Mesodermal cell (in vitro differentiated cells): ENCODE measurements at regions not wholly inside any gene's neighbourhood (a gene's known extent, or its start where the extent isn't known, plus 50 kb on each side); places are given as distances from the start of the nearest gene placed in this dataset.
"Not testable (repeated sequence)": the region's sequence is repeated elsewhere in the genome, so short reads cannot be mapped to it uniquely, and the experiment has no call there.

Experiments used
- H3K27ac ChIP-seq: 2 replicates; pipeline ENCODE4 v1.7.0; 2013; ENCODE audit warnings: mild to moderate bottlenecking, low read depth, low read length, moderate library complexity; ENCODE audit not compliant: severe bottlenecking
- H3K36me3 ChIP-seq: 2 replicates; pipeline ENCODE4 v1.7.1; 2013; ENCODE audit warnings: mild to moderate bottlenecking, low read length, moderate library complexity; ENCODE audit not compliant: control insufficient read depth, insufficient read depth
- H3K4me1 ChIP-seq: one replicate; pipeline ENCODE4 v1.7.1; 2013; ENCODE audit warnings: mild to moderate bottlenecking, low read length; ENCODE audit not compliant: insufficient read depth, control insufficient read depth, poor library complexity, severe bottlenecking
- H3K4me3 ChIP-seq: 2 replicates; pipeline ENCODE4 v1.7.0; 2013; ENCODE audit warnings: low read length, control low read depth, mild to moderate bottlenecking; ENCODE audit not compliant: insufficient read depth, poor library complexity, severe bottlenecking; ENCODE audit errors: extremely low read depth
- H3K9me3 ChIP-seq: 2 replicates; pipeline ENCODE4 v1.7.1; 2013; ENCODE audit warnings: mild to moderate bottlenecking, low read length, moderate library complexity; ENCODE audit not compliant: control insufficient read depth
- WGBS, 2 experiments: methylation state at CpG; one replicate each; pipeline ENCODE4 v1.1.5; 2013; ENCODE audit warnings: missing lambda C conversion rate in 2 of 2; ENCODE audit not compliant: insufficient coverage in 2 of 2; 5-methylcytosine and 5-hydroxymethylcytosine counted together

- no peaks in the 10 kb centered on the region for H3K9me3 ChIP-seq
- H3K36me3 ChIP-seq = no peaks in the 10 kb centered on the region
- no peak overlapping the region for H3K4me3 ChIP-seq
- no peak overlapping the region for H3K27ac ChIP-seq
- peaks cover 4% of the 10 kb centered on the region for H3K4me1 ChIP-seq
- WGBS, 2 experiments = 92 to 100% methylated on average over 3 of the region's 4 CpGs
These were observed 629.7 kb downstream of the IRS1 start for GRCh38 chr2:226169751-226170581.

- 86 to 100% methylated on average over 1 to 3 of the region's 4 CpGs for WGBS, 2 experiments
- Histone ChIP-seq H3K4me1 (peaks cover 4% of the 10 kb centered on the region), H3K9me3 (no peaks in the 10 kb centered on the region), H3K27ac (no peak overlapping the region), H3K4me3 (no peak overlapping the region), H3K36me3 (no peaks in the 10 kb centered on the region)
These were observed 631.0 kb downstream of the IRS1 start for GRCh38 chr2:226168496-226169160.

GRCh38 chr2:226164512-226164911 is 635.1 kb downstream of the IRS1 start:
- Histone ChIP-seq H3K27ac (no peak overlapping the region), H3K4me3 (no peak overlapping the region)
- no CpG with 5 or more reads among the region's 1 CpG for WGBS, 2 experiments

GRCh38 chr2:226160617-226161016 is 639.0 kb downstream of the IRS1 start:
- not testable (repeated sequence) for H3K9me3 ChIP-seq, H3K36me3 ChIP-seq, H3K27ac ChIP-seq, H3K4me3 ChIP-seq
- 92 to 100% methylated on average over 1 to 2 of the region's 4 CpGs for WGBS, 2 experiments
- peaks cover 13% of the 10 kb centered on the region for H3K4me1 ChIP-seq

More at GRCh38 chr2:226164512-226164911, 635.1 kb downstream of the IRS1 start:
- Histone ChIP-seq H3K4me1 (no peaks in the 10 kb centered on the region), H3K9me3 (no peaks in the 10 kb centered on the region), H3K36me3 (no peaks in the 10 kb centered on the region)

GRCh38 chr2:226159875-226160479 is 639.6 kb downstream of the IRS1 start:
- peaks cover 13% of the 10 kb centered on the region for H3K4me1 ChIP-seq
- H3K4me3 ChIP-seq = no peak overlapping the region
- H3K27ac ChIP-seq = peak overlapping the region; percentile 80
- no peaks in the 10 kb centered on the region for H3K9me3 ChIP-seq
- H3K36me3 ChIP-seq = no peaks in the 10 kb centered on the region
- WGBS, 2 experiments = 8% methylated on average over 2 of the region's 4 CpGs; no CpG with 5 or more reads in 1 of the 2 experiments

- Histone ChIP-seq H3K27ac (no peak overlapping the region), H3K4me1 (peaks cover 13% of the 10 kb centered on the region), H3K36me3 (no peaks in the 10 kb centered on the region), H3K9me3 (no peaks in the 10 kb centered on the region), H3K4me3 (no peak overlapping the region)
- 100% methylated on average over 1 of the region's 2 CpGs; no CpG with 5 or more reads in 1 of the 2 experiments for WGBS, 2 experiments
These were observed 640.7 kb downstream of the IRS1 start for GRCh38 chr2:226158940-226159339.

- Histone ChIP-seq H3K27ac (no peak overlapping the region), H3K9me3 (no peaks in the 10 kb centered on the region), H3K4me1 (peaks cover 19% of the 10 kb centered on the region)
These were observed 641.4 kb downstream of the IRS1 start for GRCh38 chr2:226158229-226158628.

GRCh38 chr2:226155093-226155875 is 644.3 kb downstream of the IRS1 start:
- Histone ChIP-seq H3K27ac (peak overlapping the region; percentile 42), H3K4me3 (no peak overlapping the region), H3K4me1 (peaks cover 19% of the 10 kb centered on the region), H3K36me3 (no peaks in the 10 kb centered on the region), H3K9me3 (no peaks in the 10 kb centered on the region)
- WGBS, 2 experiments = 82 to 88% methylated on average over 2 to 5 of the region's 5 CpGs

More at GRCh38 chr2:226158229-226158628, 641.4 kb downstream of the IRS1 start:
- WGBS, 2 experiments = 80% methylated on average over 1 of the region's 1 CpG; no CpG with 5 or more reads in 1 of the 2 experiments
- Histone ChIP-seq H3K4me3 (no peak overlapping the region), H3K36me3 (no peaks in the 10 kb centered on the region)

GRCh38 chr2:226154610-226155009 is 645.0 kb downstream of the IRS1 start:
- no peaks in the 10 kb centered on the region for H3K36me3 ChIP-seq
- no peaks in the 10 kb centered on the region for H3K9me3 ChIP-seq
- H3K27ac ChIP-seq = peak overlapping the region; percentile 42
- 50 to 84% methylated on average over 2 of the region's 3 CpGs for WGBS, 2 experiments
- H3K4me3 ChIP-seq = no peak overlapping the region
- H3K4me1 ChIP-seq = peaks cover 19% of the 10 kb centered on the region

- H3K9me3 ChIP-seq = no peaks in the 10 kb centered on the region
- H3K27ac ChIP-seq = no peak overlapping the region
- no peak overlapping the region for H3K4me3 ChIP-seq
- 79 to 91% methylated on average over 2 of the region's 3 CpGs for WGBS, 2 experiments
- H3K36me3 ChIP-seq = no peaks in the 10 kb centered on the region
- peaks cover 15% of the 10 kb centered on the region for H3K4me1 ChIP-seq
These were observed 646.1 kb downstream of the IRS1 start for GRCh38 chr2:226153553-226153952.
